HL-60 (cell line): ENCODE measurements at regions not wholly inside any gene's neighbourhood (a gene's known extent, or its start where the extent isn't known, plus 50 kb on each side); places are given as distances from the start of the nearest gene placed in this dataset.

Experiments
- TF ChIP-seq, protein P1 (sequence below): IDR thresholded peaks from one replicate; pipeline ENCODE4 v1.5.1; 2011; ENCODE audit warnings: low read length, control low read depth, inconsistent platforms; ENCODE audit not compliant: insufficient read depth
- TF ChIP-seq, protein P2 (sequence below): IDR thresholded peaks from 2 replicates; pipeline ENCODE4 v1.6.1; 2012; ENCODE audit warnings: low read depth; ENCODE audit not compliant: insufficient replicate concordance

GRCh38 chr2:20543469-20544152 lies 96.7 kb downstream of the RHOB start:
- TF ChIP-seq, protein P1, sequence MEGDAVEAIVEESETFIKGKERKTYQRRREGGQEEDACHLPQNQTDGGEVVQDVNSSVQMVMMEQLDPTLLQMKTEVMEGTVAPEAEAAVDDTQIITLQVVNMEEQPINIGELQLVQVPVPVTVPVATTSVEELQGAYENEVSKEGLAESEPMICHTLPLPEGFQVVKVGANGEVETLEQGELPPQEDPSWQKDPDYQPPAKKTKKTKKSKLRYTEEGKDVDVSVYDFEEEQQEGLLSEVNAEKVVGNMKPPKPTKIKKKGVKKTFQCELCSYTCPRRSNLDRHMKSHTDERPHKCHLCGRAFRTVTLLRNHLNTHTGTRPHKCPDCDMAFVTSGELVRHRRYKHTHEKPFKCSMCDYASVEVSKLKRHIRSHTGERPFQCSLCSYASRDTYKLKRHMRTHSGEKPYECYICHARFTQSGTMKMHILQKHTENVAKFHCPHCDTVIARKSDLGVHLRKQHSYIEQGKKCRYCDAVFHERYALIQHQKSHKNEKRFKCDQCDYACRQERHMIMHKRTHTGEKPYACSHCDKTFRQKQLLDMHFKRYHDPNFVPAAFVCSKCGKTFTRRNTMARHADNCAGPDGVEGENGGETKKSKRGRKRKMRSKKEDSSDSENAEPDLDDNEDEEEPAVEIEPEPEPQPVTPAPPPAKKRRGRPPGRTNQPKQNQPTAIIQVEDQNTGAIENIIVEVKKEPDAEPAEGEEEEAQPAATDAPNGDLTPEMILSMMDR: no peak
- TF ChIP-seq, protein P2, sequence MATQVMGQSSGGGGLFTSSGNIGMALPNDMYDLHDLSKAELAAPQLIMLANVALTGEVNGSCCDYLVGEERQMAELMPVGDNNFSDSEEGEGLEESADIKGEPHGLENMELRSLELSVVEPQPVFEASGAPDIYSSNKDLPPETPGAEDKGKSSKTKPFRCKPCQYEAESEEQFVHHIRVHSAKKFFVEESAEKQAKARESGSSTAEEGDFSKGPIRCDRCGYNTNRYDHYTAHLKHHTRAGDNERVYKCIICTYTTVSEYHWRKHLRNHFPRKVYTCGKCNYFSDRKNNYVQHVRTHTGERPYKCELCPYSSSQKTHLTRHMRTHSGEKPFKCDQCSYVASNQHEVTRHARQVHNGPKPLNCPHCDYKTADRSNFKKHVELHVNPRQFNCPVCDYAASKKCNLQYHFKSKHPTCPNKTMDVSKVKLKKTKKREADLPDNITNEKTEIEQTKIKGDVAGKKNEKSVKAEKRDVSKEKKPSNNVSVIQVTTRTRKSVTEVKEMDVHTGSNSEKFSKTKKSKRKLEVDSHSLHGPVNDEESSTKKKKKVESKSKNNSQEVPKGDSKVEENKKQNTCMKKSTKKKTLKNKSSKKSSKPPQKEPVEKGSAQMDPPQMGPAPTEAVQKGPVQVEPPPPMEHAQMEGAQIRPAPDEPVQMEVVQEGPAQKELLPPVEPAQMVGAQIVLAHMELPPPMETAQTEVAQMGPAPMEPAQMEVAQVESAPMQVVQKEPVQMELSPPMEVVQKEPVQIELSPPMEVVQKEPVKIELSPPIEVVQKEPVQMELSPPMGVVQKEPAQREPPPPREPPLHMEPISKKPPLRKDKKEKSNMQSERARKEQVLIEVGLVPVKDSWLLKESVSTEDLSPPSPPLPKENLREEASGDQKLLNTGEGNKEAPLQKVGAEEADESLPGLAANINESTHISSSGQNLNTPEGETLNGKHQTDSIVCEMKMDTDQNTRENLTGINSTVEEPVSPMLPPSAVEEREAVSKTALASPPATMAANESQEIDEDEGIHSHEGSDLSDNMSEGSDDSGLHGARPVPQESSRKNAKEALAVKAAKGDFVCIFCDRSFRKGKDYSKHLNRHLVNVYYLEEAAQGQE: no peak
